ENCODE measurements at regions not wholly inside any gene's neighbourhood (a gene's known extent, or its start where the extent isn't known, plus 50 kb on each side); places are given as distances from the start of the nearest gene placed in this dataset.

DNA sequence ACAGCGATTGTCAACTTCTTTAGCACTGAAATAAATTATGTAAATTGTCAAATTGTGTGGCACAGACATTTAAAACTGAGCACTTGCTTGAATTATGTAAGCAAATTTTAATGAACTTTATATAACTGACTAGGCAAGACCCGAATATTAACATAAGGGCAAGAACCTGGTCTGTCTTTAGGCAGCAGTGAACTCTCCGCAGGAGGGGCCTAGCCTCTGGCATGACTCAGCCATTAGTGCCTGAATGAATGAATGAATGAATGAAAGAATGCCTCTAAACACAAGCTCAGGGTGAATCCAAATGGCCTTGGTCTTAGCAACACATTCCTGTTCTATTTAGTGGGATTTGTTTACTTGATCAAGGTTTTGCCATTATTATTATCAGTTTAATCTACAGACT is 654.7 kb upstream of the ARGLU1 start:
- H3K27ac ChIP-seq (replicated peaks in 1 of 4), result no peak overlapping the region
- H3K27me3 ChIP-seq, result peaks cover 0 to 5% (median 0%) of the 10 kb centered on the region in 4 donors
- DNase-seq (ENCODE audit: extremely low spot score), result no peak
- WGBS, result 86% methylated on average over 3 of the region's 3 CpGs
- no peak overlapping the region for H3K4me3 ChIP-seq
- H3K4me1 ChIP-seq, result no peaks in the 10 kb centered on the region
- H3K9me3 ChIP-seq, result no peaks in the 10 kb centered on the region
- H3K36me3 ChIP-seq, result no peaks in the 10 kb centered on the region
- TF ChIP-seq CTCF (IDR thresholded peaks at IDR 0.05) (no peak), POLR2A (IDR thresholded peaks at IDR 0.05; ENCODE audit: low read depth) (no peak), EP300 (IDR thresholded peaks at IDR 0.05) (no peak), POLR2AphosphoS5 (IDR thresholded peaks at IDR 0.05) (no peak)
- intact Hi-C loops (cut with DNase I), result no loop called here

DNA sequence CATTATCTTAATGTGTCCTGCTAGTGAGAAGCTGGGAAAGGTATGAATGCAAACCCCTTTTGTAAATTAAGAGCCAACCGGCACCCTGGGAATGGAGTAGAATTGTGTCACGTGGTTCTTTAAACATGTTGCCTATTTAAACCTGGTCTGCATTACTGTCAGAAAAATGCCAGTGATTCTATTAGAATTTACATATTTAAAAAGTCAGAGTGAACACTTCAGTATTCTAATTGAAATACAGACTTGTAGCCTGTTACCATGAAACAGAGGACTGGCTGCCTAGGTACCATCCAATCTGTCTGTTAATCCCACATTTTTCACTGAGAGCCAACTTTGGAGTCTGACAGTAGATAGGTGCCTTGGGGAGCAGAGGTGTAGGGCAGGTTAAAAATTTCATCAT is 652.3 kb upstream of the ARGLU1 start:
- 89% methylated on average over 2 of the region's 2 CpGs for WGBS
- Histone ChIP-seq H3K36me3 (no peaks in the 10 kb centered on the region), H3K4me1 (no peaks in the 10 kb centered on the region), H3K27ac (replicated peaks in 1 of 4) (no peak overlapping the region), H3K9me3 (no peaks in the 10 kb centered on the region), H3K27me3 (peaks cover 0 to 5% (median 0%) of the 10 kb centered on the region in 4 donors), H3K4me3 (no peak overlapping the region)
- TF ChIP-seq EP300 (IDR thresholded peaks at IDR 0.05), result no peak
- TF ChIP-seq POLR2A (IDR thresholded peaks at IDR 0.05; ENCODE audit: low read depth), result no peak
- no peak for TF ChIP-seq CTCF (IDR thresholded peaks at IDR 0.05)
- no peak for TF ChIP-seq POLR2AphosphoS5 (IDR thresholded peaks at IDR 0.05)
- intact Hi-C loops (cut with DNase I), result no loop called here
- DNase-seq (ENCODE audit: extremely low spot score), result no peak

DNA sequence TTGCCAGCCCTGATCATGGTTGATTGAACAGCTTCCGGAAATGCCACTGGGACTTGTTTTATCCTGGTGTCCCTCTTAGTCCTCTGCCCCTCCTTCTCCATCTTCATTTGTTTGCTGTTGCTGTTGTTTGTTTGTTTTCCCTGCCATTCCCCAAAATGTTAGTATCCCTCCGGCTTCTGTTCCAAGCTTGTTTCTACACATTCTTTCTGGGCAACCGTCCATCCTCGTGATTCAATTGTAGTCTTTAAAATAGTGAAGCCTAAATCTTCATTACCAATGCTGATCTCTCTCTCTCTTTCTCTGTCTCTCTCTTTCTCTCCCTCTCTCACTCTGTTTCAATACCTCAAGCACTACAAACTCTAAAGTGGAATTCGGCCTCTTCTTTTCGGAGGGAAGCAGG is 649.3 kb upstream of the ARGLU1 start:
- Histone ChIP-seq H3K9me3 (no peaks in the 10 kb centered on the region), H3K27me3 (peaks cover 0 to 5% (median 0%) of the 10 kb centered on the region in 4 donors), H3K4me3 (no peak overlapping the region), H3K27ac (replicated peaks in 1 of 4) (no peak overlapping the region), H3K4me1 (no peaks in the 10 kb centered on the region), H3K36me3 (no peaks in the 10 kb centered on the region)
- intact Hi-C loops (cut with DNase I), result loop anchor here (10.0 kb wide), 1 partner anchor 428 kb away; no protein-coding TSS in a partner anchor
- no peak for DNase-seq (ENCODE audit: extremely low spot score)
- 75% methylated on average over 6 of the region's 6 CpGs for WGBS
- TF ChIP-seq CTCF (IDR thresholded peaks at IDR 0.05), result no peak
- TF ChIP-seq POLR2A (IDR thresholded peaks at IDR 0.05; ENCODE audit: low read depth), result no peak
- no peak for TF ChIP-seq EP300 (IDR thresholded peaks at IDR 0.05)
- no peak for TF ChIP-seq POLR2AphosphoS5 (IDR thresholded peaks at IDR 0.05)

DNA sequence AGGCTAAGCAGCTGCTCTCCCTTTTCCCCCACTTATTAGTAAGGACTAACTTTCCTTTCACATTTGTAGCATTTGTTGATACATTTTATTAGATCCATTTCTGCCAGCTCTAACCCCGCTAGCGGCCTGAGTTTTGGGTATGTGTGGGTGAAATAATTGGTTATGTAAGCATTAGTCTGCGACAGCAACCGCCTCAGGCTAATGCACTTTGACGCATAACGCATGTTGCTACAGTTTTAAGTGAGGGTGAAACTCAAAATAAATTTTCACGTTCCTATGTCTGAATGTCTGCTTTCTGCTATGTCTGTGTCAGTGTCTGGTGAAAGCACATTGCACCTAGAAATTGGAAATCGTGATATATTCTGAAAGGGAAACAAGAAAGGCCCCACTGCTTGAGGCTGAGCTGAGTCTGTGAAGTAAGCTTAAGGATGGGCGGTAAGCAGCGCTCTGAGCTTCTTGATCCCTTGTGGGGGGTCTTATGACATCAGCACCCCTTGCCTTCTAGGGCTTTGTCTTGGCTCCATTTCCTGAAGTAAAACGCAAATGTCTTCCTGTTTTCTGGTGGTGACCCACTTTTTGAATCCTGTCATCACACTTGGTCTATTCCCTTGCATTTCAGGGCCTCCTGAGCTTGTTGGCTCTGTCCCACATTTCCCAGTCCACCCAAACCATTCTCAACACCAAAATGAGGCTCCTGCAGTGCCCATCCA is 648.3 kb upstream of the ARGLU1 start:
- TF ChIP-seq POLR2AphosphoS5 (IDR thresholded peaks at IDR 0.05) (no peak), CTCF (IDR thresholded peaks at IDR 0.05) (no peak), EP300 (IDR thresholded peaks at IDR 0.05) (no peak), POLR2A (IDR thresholded peaks at IDR 0.05; ENCODE audit: low read depth) (no peak)
- Histone ChIP-seq H3K27me3 (peaks cover 0 to 5% (median 0%) of the 10 kb centered on the region in 4 donors), H3K27ac (replicated peaks in 1 of 4) (no peak overlapping the region), H3K36me3 (no peaks in the 10 kb centered on the region), H3K4me1 (no peaks in the 10 kb centered on the region), H3K9me3 (no peaks in the 10 kb centered on the region), H3K4me3 (no peak overlapping the region)
- no peak for DNase-seq (ENCODE audit: extremely low spot score)
- intact Hi-C loops (cut with DNase I), result loop anchor here (10.0 kb wide), 1 partner anchor 429 kb away; no protein-coding TSS in a partner anchor
- WGBS, result 57% methylated on average over 11 of the region's 11 CpGs
